GM18951 (cell line): ENCODE measurements at regions not wholly inside any gene's neighbourhood (a gene's known extent, or its start where the extent isn't known, plus 50 kb on each side); places are given as distances from the start of the nearest gene placed in this dataset.

Source experiments
- POLR2A ChIP-seq: IDR thresholded peaks from 4 replicates; pipeline ENCODE4 v1.6.1; 2011; ENCODE audit warnings: mild to moderate bottlenecking; ENCODE audit not compliant: insufficient read length, insufficient read depth; ENCODE audit errors: extremely low read depth
- in situ Hi-C: fragments of 300-500 bp; cut with MboI; formaldehyde crosslinking; loops from one replicate; pipeline ENCODE4 v1.12.0; 2022; ENCODE audit warnings: low sequenced_read_pairs, mixed read lengths, inconsistent platforms; ENCODE audit not compliant: unreplicated experiment

DNA sequence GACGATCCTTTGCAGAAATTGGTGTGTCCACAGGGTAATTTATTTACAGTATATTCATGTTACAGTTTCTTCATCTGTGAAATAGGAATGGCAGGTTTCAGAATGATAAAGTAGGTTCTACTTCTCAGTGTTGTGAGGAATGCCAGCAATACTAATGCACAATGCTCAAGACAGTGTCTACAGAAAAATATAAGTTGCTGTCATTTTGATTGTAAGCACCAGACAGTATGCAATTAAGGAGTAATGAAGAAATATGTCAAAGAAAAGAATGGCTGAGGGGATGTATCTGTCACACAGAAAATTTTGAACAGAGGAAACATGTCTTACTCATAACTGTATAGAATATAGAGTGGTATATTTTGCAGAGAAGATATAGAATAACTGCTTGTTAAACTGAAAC is 525.4 kb downstream of the GALC start:
- in situ Hi-C loops = no loop called here
- no peak for TF ChIP-seq POLR2A

- no peak for TF ChIP-seq POLR2A
- in situ Hi-C loops = no loop called here
Measured at GRCh38 chr14:87465770-87466169, 527.2 kb downstream of the GALC start.

DNA sequence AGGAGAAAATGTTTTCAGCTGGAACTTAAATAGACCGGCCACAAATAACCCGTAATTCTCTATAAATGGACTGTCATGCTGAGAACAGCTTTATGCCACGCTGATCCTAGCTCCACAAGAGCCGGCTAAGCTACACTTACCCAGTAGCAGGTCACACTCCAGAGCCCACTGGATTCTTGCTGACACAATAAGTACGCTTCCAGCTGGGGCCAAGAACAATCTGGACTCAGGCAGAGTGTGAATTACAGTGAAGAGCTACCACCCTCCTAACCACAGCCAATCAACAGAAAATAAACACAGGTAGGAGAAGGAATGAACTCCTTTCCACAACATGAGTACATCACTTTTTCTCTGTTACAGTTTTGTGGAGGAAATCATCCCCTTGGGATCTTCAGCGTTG is 531.3 kb downstream of the GALC start:
- TF ChIP-seq POLR2A = no peak
- in situ Hi-C loops = no loop called here

DNA sequence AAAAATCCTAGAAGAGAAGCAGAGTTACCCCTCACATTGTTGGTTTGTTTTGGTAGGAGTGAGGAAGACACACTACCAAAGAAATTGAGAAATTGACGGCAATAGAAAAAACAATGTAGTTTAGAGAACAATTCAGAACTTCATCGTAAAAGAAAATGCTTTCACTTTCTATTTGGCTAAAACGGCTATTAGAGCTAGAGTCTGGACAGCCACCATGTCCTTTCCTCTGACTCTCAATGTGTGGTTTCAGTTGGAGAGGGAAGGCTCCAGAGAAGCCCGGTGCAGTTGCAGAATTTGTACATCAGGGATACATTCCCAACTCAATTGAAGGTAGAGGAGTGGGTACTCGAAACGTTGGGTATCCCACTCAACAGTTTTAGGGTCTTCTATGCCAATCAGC is 535.3 kb downstream of the GALC start:
- TF ChIP-seq POLR2A = no peak
- in situ Hi-C loops = no loop called here

DNA sequence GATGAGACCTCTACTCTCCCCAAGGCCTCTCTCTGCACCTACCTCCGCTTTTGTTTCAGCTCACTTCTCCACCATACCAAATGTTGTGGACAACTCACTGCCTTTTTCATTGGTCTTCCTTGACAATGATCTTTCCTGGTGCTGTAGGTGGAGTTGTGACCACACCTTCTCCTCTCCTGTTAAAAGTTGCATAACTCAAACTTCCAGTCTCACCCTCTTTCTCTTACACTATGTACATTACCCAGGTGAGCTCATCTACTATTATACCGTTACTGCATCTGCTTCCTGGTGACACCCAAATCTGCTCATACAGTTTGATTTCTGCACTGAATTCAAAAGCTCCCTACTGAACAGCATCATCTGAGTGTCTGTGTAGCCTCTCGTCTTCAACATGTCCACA is 542.8 kb downstream of the GALC start:
- in situ Hi-C loops = no loop called here

GRCh38 chr14:87449016-87449415 is 544.0 kb downstream of the GALC start:
- in situ Hi-C loops = no loop called here
- TF ChIP-seq POLR2A = no peak

More for the DNA sequence above, 542.8 kb downstream of the GALC start:
- TF ChIP-seq POLR2A = no peak

GRCh38 chr14:87443787-87444186 is 549.2 kb downstream of the GALC start:
- no peak for TF ChIP-seq POLR2A
- in situ Hi-C loops = no loop called here

GRCh38 chr14:87443039-87443438 is 549.9 kb downstream of the GALC start:
- in situ Hi-C loops = no loop called here
- no peak for TF ChIP-seq POLR2A

DNA sequence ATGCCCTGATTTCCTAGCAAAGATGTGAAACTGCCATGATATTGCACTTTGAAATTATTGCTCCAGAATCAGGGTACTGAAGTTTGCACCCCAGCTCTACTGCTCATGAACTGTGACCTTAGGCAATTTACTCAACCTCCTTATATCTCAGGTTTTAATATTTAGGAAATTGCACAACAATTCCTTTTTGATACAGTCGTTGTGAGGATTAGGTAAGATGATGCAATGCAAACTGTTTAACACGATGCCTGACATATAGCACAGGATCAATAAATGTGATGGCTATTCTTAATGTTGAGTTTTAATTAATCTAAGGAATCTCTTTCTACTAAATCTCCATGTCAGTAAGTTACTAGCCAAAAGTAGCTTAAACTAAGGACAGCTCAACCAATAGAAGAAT is 555.8 kb downstream of the GALC start:
- in situ Hi-C loops = no loop called here

GRCh38 chr14:87434680-87435079 is 558.3 kb downstream of the GALC start:
- in situ Hi-C loops = no loop called here
- TF ChIP-seq POLR2A = no peak

More for the DNA sequence above, 555.8 kb downstream of the GALC start:
- no peak for TF ChIP-seq POLR2A

DNA sequence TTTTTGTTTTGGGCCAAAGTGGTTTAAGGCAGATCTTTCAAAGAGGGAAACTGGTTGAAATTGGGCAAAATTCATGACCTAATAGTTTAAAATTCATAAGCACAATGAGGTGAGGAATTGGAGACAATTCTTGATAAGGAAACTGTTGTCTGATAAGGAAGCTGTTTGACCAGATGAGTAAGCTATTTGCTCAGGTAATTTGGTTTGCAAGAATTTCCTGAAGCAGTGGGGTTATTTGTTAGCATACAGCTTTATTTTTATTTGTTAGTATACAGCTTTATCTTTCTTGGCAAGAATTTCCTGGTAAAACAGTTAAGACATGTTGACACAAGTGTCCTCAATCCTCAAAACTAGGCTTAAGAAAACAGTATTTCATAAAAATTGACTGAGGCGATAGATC is 559.0 kb downstream of the GALC start:
- TF ChIP-seq POLR2A = no peak
- in situ Hi-C loops = no loop called here

- in situ Hi-C loops = no loop called here
- TF ChIP-seq POLR2A = no peak
Measured at GRCh38 chr14:87432698-87433097, 560.3 kb downstream of the GALC start.

GRCh38 chr14:87430810-87431209 is 562.2 kb downstream of the GALC start:
- no peak for TF ChIP-seq POLR2A
- in situ Hi-C loops = no loop called here

DNA sequence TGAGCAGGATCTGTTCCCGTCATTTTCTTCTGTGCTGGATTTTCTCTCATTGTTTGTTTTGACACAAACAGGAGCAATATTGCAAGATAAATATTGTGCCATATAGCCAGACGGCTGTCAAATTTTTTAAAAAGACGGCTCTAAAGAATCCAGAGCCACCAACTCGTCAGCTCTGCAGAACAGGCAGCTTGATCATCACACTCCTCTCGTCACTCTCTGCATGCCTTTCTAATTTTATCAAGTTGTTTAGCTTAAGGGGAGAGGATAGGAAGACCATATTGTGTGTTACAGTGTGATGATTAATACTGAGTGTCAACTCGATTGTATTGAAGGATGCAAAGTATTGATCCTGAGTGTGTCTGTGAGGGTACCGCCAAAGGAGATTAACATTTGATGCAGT is 562.8 kb downstream of the GALC start:
- TF ChIP-seq POLR2A = no peak
- in situ Hi-C loops = no loop called here

DNA sequence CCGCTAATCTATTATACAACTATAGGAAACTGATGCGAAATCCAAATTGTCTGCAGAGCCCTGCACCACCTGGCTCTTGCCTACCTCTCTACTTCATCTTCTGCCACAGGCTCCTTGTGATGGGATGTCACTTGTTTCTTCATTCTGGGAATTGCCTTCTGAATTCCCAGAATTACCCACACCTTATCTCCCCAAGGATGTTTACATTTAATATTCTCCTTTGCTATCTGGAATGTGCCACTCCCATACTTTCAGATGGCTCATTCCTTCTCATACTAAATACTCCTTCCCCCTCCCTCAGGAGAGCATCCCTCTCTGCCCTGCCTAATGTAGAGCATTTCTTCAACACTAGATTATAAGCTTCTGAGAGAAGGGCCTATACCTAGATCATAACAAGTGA is 573.1 kb downstream of the GALC start:
- no peak for TF ChIP-seq POLR2A
- in situ Hi-C loops = no loop called here
